GM08714 (cell line): ENCODE measurements at regions not wholly inside any gene's neighbourhood (a gene's known extent, or its start where the extent isn't known, plus 50 kb on each side); places are given as distances from the start of the nearest gene placed in this dataset.

Source experiments
- H3K4me3 ChIP-seq: fragments of 200-500 bp; sonication (Bioruptor generic); 2 replicates; pipeline ENCODE4 v1.5.1; 2014; ENCODE audit warnings: mild to moderate bottlenecking, low read length, inconsistent platforms
- ZNF274 ChIP-seq: IDR thresholded peaks from 2 replicates; pipeline ENCODE4 v1.6.1; 2012; ENCODE audit warnings: mild to moderate bottlenecking, low read depth, low read length

GRCh38 chr11:127478826-127479225 is 478.3 kb upstream of the KIRREL3 start:
- no peak overlapping the region for H3K4me3 ChIP-seq
- no peak for TF ChIP-seq ZNF274

- no peak for TF ChIP-seq ZNF274
- H3K4me3 ChIP-seq: no peak overlapping the region
Measured at GRCh38 chr11:127474766-127475165, 474.2 kb upstream of the KIRREL3 start.

- TF ChIP-seq ZNF274: no peak
- no peak overlapping the region for H3K4me3 ChIP-seq
Measured at GRCh38 chr11:127472505-127472904, 471.9 kb upstream of the KIRREL3 start.

GRCh38 chr11:127471662-127472061 is 471.1 kb upstream of the KIRREL3 start:
- TF ChIP-seq ZNF274: no peak
- no peak overlapping the region for H3K4me3 ChIP-seq

GRCh38 chr11:127470306-127470884 is 469.8 kb upstream of the KIRREL3 start:
- no peak for TF ChIP-seq ZNF274
- H3K4me3 ChIP-seq: no peak overlapping the region

GRCh38 chr11:127464325-127464724 is 463.8 kb upstream of the KIRREL3 start:
- no peak for TF ChIP-seq ZNF274
- H3K4me3 ChIP-seq: no peak overlapping the region

GRCh38 chr11:127462065-127462344 is 461.4 kb upstream of the KIRREL3 start:
- no peak for TF ChIP-seq ZNF274

GRCh38 chr11:127461241-127462064 is 460.9 kb upstream of the KIRREL3 start:
- no peak overlapping the region for H3K4me3 ChIP-seq
- no peak for TF ChIP-seq ZNF274

More at GRCh38 chr11:127462065-127462344, 461.4 kb upstream of the KIRREL3 start:
- H3K4me3 ChIP-seq: no peak overlapping the region

- no peak overlapping the region for H3K4me3 ChIP-seq
- TF ChIP-seq ZNF274: no peak
Measured at GRCh38 chr11:127458561-127458960, 458.0 kb upstream of the KIRREL3 start.

GRCh38 chr11:127454856-127455255 is 454.3 kb upstream of the KIRREL3 start:
- TF ChIP-seq ZNF274: no peak
- H3K4me3 ChIP-seq: no peak overlapping the region

- no peak for TF ChIP-seq ZNF274
- no peak overlapping the region for H3K4me3 ChIP-seq
Measured at GRCh38 chr11:127452533-127452932, 452.0 kb upstream of the KIRREL3 start.

GRCh38 chr11:127451861-127452260 is 451.3 kb upstream of the KIRREL3 start:
- no peak for TF ChIP-seq ZNF274
- no peak overlapping the region for H3K4me3 ChIP-seq

GRCh38 chr11:127448101-127448500 is 447.5 kb upstream of the KIRREL3 start:
- H3K4me3 ChIP-seq: no peak overlapping the region
- no peak for TF ChIP-seq ZNF274

- H3K4me3 ChIP-seq: no peak overlapping the region
- TF ChIP-seq ZNF274: no peak
Measured at GRCh38 chr11:127445476-127445875, 444.9 kb upstream of the KIRREL3 start.

- H3K4me3 ChIP-seq: no peak overlapping the region
- TF ChIP-seq ZNF274: no peak
Measured at GRCh38 chr11:127443297-127443696, 442.7 kb upstream of the KIRREL3 start.
